Endothelial cell of umbilical vein (primary cell): ENCODE measurements at regions not wholly inside any gene's neighbourhood (a gene's known extent, or its start where the extent isn't known, plus 50 kb on each side); places are given as distances from the start of the nearest gene placed in this dataset.

ENCODE experiments used
- MAX ChIP-seq: IDR thresholded peaks from 2 replicates; pipeline ENCODE4 v1.6.1; 2011; ENCODE audit not compliant: insufficient read depth, insufficient read length
- POLR2A ChIP-seq: IDR thresholded peaks from 2 replicates; pipeline ENCODE4 v1.6.1; 2012; ENCODE audit warnings: low read depth, mild to moderate bottlenecking, control low read depth, low read length
- POLR2AphosphoS5 ChIP-seq: IDR thresholded peaks from 2 replicates; pipeline ENCODE4 v1.6.1; 2012; ENCODE audit warnings: low read depth, mild to moderate bottlenecking, control low read depth, low read length, moderate library complexity; ENCODE audit not compliant: insufficient read depth
- TF ChIP-seq, protein P1 (sequence below), 2 donors: IDR thresholded peaks; 1 replicate in 1 of 2; 2 replicates in 1 of 2; pipeline ENCODE4 v1.5.1; 2011; ENCODE audit warnings: low read length in 2 of 2, mild to moderate bottlenecking in 2 of 2, moderate library complexity in 2 of 2, control low read depth in 1 of 2, inconsistent platforms in 1 of 2, low read depth in 1 of 2; ENCODE audit not compliant: insufficient read depth in 1 of 2; ENCODE audit errors: extremely low read depth in 1 of 2

DNA sequence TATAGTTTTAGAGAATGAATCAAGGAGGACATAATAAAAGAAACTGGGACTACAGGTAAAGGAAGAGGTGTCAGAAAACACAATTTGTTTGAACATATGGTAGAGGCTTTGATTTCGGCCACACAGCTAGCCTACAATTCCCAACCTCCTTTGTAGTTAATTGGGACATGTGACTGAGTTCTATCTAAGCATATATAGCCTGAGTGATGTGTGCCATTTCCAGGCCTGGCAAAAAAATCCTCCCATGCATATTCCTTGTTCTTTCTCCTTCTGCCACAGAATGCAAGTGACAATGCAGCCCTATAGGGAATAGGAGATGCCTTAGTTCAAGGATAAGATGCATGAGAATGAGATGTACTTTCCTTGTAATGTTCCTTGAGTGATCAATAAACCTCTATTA, 590.7 kb upstream of the STEAP1 start:
- TF ChIP-seq, protein P1, sequence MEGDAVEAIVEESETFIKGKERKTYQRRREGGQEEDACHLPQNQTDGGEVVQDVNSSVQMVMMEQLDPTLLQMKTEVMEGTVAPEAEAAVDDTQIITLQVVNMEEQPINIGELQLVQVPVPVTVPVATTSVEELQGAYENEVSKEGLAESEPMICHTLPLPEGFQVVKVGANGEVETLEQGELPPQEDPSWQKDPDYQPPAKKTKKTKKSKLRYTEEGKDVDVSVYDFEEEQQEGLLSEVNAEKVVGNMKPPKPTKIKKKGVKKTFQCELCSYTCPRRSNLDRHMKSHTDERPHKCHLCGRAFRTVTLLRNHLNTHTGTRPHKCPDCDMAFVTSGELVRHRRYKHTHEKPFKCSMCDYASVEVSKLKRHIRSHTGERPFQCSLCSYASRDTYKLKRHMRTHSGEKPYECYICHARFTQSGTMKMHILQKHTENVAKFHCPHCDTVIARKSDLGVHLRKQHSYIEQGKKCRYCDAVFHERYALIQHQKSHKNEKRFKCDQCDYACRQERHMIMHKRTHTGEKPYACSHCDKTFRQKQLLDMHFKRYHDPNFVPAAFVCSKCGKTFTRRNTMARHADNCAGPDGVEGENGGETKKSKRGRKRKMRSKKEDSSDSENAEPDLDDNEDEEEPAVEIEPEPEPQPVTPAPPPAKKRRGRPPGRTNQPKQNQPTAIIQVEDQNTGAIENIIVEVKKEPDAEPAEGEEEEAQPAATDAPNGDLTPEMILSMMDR (IDR thresholded peaks at IDR 0.05; ENCODE audit: extremely low read depth in 1 of 2, insufficient read depth in 1 of 2, low read depth in 1 of 2, low read length in 2 of 2) = no peak
- TF ChIP-seq MAX (no peak), POLR2A (no peak), POLR2AphosphoS5 (no peak)
